Osteoblast (primary cell): ENCODE measurements at regions not wholly inside any gene's neighbourhood (a gene's known extent, or its start where the extent isn't known, plus 50 kb on each side); places are given as distances from the start of the nearest gene placed in this dataset.
A peak's percentile ranks its signal among the peaks of the same experiment; 100 is the strongest.

Source experiments
- DNase-seq: peaks from one replicate; pipeline ENCODE4 v3.0.0; 2011; ENCODE audit warnings: low spot score, mixed read lengths; ENCODE audit not compliant: insufficient read length; ENCODE audit errors: missing footprints
- H2AFZ ChIP-seq: 2 replicates; pipeline ENCODE4 v1.6.0; 2011; ENCODE audit warnings: mild to moderate bottlenecking, low read length
- H3K27ac ChIP-seq: 2 replicates; pipeline ENCODE4 v1.5.1; 2011; ENCODE audit warnings: mild to moderate bottlenecking, low read depth, low read length, moderate library complexity
- H3K27me3 ChIP-seq: 2 replicates; pipeline ENCODE4 v1.6.0; 2012; ENCODE audit warnings: mild to moderate bottlenecking, control low read depth, inconsistent platforms, low read length, moderate library complexity; ENCODE audit not compliant: insufficient read depth
- H3K36me3 ChIP-seq: 2 replicates; pipeline ENCODE4 v1.5.1; 2011; ENCODE audit warnings: mild to moderate bottlenecking, low read length, control low read depth, moderate library complexity; ENCODE audit not compliant: insufficient read depth
- H3K4me1 ChIP-seq: 2 replicates; pipeline ENCODE4 v1.5.1; 2011; ENCODE audit warnings: mild to moderate bottlenecking, low read length, control low read depth, moderate library complexity; ENCODE audit not compliant: insufficient read depth
- H3K4me2 ChIP-seq: 2 replicates; pipeline ENCODE4 v1.6.0; 2011; ENCODE audit warnings: mild to moderate bottlenecking, low read length; ENCODE audit not compliant: insufficient read depth
- H3K4me3 ChIP-seq: fragments of 200-600 bp; sonication (generic); 3 replicates; pipeline ENCODE4 v1.5.1; 2012; ENCODE audit warnings: mild to moderate bottlenecking, low read length, inconsistent platforms; ENCODE audit not compliant: insufficient read depth
- H3K79me2 ChIP-seq: 2 replicates; pipeline ENCODE4 v1.6.0; 2012; ENCODE audit warnings: mild to moderate bottlenecking, low read length, control low read depth, inconsistent platforms; ENCODE audit not compliant: insufficient read depth
- H3K9me3 ChIP-seq: 2 replicates; pipeline ENCODE4 v1.5.1; 2011; ENCODE audit warnings: low read depth, low read length, control low read depth
- H4K20me1 ChIP-seq: 2 replicates; pipeline ENCODE4 v1.6.0; 2012; ENCODE audit warnings: mild to moderate bottlenecking, low read length, control low read depth; ENCODE audit not compliant: insufficient read depth
- TF ChIP-seq, protein P1 (sequence below): IDR thresholded peaks from 2 replicates; pipeline ENCODE4 v1.5.1; 2011; ENCODE audit warnings: mild to moderate bottlenecking, low read depth, low read length, moderate library complexity; ENCODE audit errors: extremely low read depth

DNA sequence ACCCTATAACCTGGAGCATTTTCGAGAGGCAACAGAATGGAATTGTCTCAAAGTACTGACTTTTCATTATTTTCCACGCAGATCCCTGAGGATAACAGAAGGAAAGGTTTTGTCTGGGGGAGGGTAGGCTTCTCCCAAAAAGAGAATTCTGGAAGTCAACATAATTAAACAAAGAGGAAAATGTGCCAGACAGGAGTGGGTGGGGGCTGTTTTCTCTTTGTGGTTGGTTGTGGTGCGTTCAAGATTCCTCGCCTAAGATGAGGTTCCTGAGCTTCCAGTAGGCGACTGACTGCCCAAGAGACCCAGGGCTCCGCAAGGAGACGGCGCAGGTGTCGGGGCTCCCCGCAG is 70.4 kb downstream of the SOX4 start:
- H2AFZ ChIP-seq, result peak overlapping the region; percentile 83
- H3K4me2 ChIP-seq, result peak overlapping the region; percentile 87
- H3K79me2 ChIP-seq, result no peaks in the 10 kb centered on the region
- peaks cover 9% of the 10 kb centered on the region for H3K4me1 ChIP-seq
- no peak for DNase-seq
- no peaks in the 10 kb centered on the region for H3K9me3 ChIP-seq
- H3K27me3 ChIP-seq, result peaks cover 61% of the 10 kb centered on the region
- H3K4me3 ChIP-seq, result peak overlapping the region; percentile 71
- H3K36me3 ChIP-seq, result no peaks in the 10 kb centered on the region
- TF ChIP-seq, protein P1, sequence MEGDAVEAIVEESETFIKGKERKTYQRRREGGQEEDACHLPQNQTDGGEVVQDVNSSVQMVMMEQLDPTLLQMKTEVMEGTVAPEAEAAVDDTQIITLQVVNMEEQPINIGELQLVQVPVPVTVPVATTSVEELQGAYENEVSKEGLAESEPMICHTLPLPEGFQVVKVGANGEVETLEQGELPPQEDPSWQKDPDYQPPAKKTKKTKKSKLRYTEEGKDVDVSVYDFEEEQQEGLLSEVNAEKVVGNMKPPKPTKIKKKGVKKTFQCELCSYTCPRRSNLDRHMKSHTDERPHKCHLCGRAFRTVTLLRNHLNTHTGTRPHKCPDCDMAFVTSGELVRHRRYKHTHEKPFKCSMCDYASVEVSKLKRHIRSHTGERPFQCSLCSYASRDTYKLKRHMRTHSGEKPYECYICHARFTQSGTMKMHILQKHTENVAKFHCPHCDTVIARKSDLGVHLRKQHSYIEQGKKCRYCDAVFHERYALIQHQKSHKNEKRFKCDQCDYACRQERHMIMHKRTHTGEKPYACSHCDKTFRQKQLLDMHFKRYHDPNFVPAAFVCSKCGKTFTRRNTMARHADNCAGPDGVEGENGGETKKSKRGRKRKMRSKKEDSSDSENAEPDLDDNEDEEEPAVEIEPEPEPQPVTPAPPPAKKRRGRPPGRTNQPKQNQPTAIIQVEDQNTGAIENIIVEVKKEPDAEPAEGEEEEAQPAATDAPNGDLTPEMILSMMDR, result no peak
- no peak overlapping the region for H3K27ac ChIP-seq
- H4K20me1 ChIP-seq, result no peaks in the 10 kb centered on the region

DNA sequence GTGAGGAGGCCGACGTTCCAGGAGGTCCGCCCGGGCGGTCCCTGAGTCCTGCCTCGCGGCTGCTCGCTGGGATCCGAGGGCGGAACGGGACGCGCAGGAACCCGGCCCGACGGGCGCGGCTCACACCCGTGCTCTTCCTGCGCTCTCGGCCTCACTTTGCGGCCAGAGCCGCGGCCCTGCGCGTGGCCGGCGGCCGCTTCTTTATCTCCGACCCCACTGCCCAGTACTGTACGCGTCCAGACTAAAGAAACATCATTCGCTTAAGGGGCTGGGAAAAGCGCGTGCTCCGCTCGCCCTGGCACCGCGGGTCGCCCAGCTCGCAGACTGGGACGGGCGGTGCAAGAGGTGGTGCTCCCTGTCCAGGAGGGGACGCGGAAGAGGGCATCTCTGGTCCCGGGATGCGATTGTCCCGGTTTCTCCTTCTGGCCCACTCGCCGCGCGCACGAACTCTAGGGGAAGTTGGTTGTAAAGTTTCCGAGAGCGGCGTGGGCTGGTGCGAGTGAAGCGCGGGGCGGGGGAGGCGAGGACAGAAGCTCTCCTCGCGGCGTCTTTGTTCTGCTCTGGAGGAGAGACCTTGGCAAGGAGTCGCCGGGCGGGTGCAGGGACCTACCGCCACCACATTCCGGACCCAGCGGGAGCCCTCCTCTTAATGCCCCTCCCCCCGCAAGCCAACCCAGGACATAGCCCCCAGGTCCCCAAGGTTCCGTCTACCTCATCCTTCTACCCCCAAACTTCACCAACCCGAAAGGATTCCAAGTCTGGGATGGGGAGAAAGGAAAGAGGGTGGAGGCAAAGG is 71.0 kb downstream of the SOX4 start:
- Histone ChIP-seq H2AFZ (peak overlapping the region; percentile 83), H3K79me2 (no peaks in the 10 kb centered on the region), H3K4me2 (peak overlapping the region; percentile 87), H3K4me3 (peak overlapping the region; percentile 71), H4K20me1 (no peaks in the 10 kb centered on the region), H3K4me1 (peaks cover 9% of the 10 kb centered on the region), H3K9me3 (no peaks in the 10 kb centered on the region), H3K27me3 (peaks cover 61% of the 10 kb centered on the region), H3K36me3 (no peaks in the 10 kb centered on the region), H3K27ac (no peak overlapping the region)
- DNase-seq, result no peak
- TF ChIP-seq, protein P1, result no peak

DNA sequence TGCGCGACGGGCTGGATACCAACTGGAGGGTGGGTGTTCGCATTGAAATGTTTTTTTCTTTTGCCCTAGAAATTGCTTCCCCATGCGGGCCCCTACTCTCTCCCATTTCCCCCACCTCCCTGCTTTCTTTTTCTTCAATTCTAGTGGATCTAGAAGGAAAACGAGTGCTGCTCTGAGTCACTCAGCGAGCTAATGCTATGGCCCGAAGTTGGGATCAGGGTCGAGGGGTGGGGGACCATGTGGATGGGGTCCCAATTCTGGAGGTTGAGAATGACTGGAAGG is 71.5 kb downstream of the SOX4 start:
- Histone ChIP-seq H3K9me3 (no peaks in the 10 kb centered on the region), H3K79me2 (no peaks in the 10 kb centered on the region), H3K4me2 (peak overlapping the region; percentile 87), H3K4me1 (peaks cover 9% of the 10 kb centered on the region), H4K20me1 (no peaks in the 10 kb centered on the region), H3K4me3 (peak overlapping the region; percentile 71), H3K27ac (no peak overlapping the region), H3K36me3 (no peaks in the 10 kb centered on the region), H2AFZ (peak overlapping the region; percentile 83), H3K27me3 (peaks cover 61% of the 10 kb centered on the region)
- no peak for DNase-seq
- TF ChIP-seq, protein P1, result no peak

DNA sequence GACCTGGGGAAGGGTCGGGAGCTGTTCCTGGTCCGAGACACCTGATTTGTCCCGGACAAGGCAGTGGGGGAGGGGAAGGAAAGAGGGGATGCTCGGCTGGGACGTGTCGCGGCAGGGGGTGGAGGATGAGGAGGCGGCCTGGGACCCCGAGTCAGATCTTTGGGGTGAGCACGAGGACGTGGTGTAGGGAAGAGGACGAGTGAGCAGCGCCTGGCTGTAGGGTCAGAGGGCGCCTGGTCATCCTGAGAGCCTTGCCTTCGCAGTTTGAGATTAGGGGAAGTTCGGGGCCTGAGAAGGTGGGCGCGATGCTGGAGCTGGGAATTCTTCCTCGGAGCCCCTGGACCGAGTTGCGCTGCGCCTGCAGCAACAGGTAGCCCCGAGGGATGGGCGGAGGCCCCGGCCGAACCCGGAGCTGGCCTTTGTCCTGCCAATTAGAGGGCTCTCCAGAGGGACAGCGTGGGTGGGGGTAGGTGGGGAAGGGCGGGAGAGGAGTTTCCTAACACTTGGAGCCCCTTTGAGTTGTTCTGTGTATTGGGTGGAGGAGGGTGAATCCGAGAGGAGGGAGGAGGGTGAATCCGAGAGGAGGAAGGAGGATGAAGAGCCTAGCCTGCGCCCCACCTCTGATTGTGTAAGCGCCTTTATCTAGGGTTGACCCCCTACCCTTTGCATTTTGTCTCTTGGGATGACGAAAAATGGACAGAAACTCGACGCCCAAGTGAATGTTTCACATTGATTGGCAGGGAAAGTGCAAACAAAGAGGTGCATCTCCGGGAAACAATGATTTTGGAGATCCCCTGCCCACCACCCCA is 72.0 kb downstream of the SOX4 start:
- no peaks in the 10 kb centered on the region for H3K79me2 ChIP-seq
- DNase-seq, result no peak
- TF ChIP-seq, protein P1, result no peak
- peaks cover 9% of the 10 kb centered on the region for H3K4me1 ChIP-seq
- peaks cover 61% of the 10 kb centered on the region for H3K27me3 ChIP-seq
- H3K36me3 ChIP-seq, result no peaks in the 10 kb centered on the region
- no peaks in the 10 kb centered on the region for H3K9me3 ChIP-seq
- no peak overlapping the region for H3K27ac ChIP-seq
- H4K20me1 ChIP-seq, result no peaks in the 10 kb centered on the region
- H3K4me3 ChIP-seq, result peak overlapping the region; percentile 71
- H3K4me2 ChIP-seq, result peak overlapping the region; percentile 87
- peak overlapping the region; percentile 22 for H2AFZ ChIP-seq
